GM19328 (cell line): ENCODE measurements at regions not wholly inside any gene's neighbourhood (a gene's known extent, or its start where the extent isn't known, plus 50 kb on each side); places are given as distances from the start of the nearest gene placed in this dataset.
"Not testable (repeated sequence)": the region's sequence is repeated elsewhere in the genome, so short reads cannot be mapped to it uniquely, and the experiment has no call there.

ENCODE experiments used
- ATAC-seq: cut with Tn5 transposase; IDR thresholded peaks from one replicate; pipeline ENCODE4 v1.9.1; 2021; ENCODE audit warnings: mild to moderate bottlenecking, moderate library complexity; ENCODE audit not compliant: unreplicated experiment

DNA sequence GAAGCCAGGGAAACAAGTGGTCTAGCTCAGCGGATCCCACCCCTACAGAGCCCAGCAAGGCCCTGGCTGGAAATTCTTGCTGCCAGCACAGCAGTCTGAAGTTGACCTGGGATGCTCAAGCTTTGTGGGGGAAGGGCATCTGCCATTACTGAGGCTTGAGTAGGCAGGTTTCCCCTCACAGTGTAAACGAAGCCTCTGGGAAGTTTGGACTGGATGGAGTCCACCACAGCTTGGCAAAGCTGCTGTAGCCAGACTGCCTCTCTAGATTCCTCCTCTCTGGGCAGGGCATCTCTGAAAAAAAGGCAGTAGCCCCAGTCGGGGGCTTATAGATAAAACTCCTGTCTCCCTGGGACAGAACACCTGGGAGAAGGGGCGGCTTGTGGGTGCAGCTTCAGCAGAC lies 365.9 kb upstream of the SALL1 start:
- not testable (repeated sequence) for ATAC-seq

DNA sequence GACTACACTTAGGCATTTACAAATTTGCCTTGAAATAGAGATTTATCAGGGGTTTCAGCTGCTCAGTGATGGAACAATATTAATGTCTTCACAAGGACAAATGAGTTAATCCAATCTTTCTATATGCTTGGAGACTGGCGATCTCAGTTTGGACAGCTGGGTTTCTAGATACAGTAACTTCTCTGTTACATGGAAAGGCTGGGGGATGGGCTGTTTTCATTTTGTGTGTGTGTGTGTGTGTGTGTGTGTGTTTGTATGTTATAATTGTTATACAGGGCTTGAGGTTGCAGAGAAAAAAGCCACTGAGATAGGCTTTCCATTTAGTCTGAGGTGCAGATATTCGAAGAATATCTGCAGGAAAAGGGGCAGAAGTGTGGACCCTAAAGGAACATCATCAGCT lies 359.3 kb upstream of the SALL1 start:
- no peak for ATAC-seq

DNA sequence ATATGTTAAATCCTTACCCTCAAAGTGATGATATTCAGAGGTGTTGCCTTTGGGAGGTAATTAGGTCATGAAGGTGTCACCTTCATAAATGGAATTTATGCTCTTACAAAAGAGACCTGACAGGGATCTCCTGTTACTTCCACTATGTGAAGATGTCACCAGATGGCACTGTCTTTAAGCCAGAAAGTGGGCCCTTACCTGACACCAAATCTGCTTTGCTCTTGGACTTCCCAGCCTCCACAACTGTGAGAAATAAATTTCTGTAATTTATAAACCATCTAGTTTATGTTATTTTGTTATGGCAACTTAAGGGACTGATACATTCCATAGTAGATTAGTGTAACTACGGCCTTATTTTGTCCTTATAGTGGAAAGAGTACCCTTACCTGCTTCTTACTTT lies 358.3 kb upstream of the SALL1 start:
- no peak for ATAC-seq

DNA sequence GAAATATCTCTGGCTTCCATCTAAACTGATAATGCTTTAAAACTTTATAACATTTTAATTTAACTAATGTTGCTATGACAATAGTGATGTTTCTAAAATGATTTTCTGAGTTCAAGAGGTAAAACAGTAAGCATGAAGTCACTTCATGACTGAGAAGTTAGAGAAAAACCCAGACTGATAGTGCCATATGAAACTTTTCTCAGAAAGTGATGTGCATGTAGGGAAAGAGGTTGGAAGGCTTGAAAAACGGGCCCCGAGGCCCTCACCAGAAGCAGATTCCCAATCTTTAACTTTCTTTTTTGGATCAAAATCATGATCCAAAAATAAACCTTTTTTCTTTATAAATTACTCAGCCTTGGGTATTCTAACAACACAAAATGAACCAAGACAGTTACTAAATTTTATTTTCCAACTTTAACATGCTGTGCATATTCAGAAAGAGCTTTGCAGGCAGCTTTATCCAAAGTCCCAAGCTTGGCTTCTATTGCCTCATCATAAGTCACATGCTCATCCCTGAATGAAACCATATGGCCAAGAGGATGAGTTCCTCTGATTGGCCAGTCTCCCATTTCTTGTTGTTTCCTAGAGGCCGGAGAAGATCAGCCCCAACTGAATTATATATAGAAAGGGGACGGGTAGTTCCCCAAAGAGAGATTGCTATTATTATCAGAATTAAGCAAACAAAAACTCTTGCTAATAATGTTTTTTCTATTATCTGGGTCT lies 357.6 kb upstream of the SALL1 start:
- ATAC-seq, result no peak

DNA sequence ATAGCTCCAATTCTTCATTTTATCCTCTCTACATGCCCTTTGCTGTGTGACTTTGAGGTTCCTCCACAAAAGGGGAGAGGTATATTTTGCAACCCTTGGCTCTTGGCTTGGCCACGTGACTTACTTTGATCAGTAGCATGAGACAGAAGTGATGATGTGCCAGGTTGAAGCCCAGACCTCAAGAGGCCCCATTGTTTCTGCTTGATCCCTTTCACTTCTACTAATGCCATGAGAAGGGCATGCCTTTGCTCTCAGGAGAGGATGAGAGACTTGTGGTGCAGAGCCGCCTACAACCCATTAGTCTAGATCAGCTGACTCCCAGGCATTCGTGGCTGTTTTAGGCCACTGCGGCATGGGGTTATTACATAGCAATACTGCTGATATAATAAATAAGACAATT lies 356.2 kb upstream of the SALL1 start:
- ATAC-seq, result no peak

DNA sequence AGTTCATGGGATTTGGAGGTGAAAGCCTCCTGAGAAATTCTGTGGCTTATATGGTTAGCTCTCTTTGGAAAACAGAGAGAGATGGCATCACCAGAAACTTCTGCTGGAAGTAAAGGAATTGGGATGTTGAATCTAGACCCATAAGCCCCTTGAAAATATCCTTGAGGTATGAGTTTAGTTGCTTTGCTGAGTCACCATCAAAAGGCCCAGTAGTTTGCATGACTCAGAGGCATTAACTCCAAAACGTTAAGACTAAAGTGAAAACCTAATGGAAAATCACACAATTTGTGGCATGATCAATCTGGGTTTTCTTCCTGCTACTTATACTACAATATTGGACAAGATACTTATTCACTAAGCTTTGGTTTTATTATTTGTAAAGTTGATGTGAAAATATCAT lies 349.2 kb upstream of the SALL1 start:
- no peak for ATAC-seq

DNA sequence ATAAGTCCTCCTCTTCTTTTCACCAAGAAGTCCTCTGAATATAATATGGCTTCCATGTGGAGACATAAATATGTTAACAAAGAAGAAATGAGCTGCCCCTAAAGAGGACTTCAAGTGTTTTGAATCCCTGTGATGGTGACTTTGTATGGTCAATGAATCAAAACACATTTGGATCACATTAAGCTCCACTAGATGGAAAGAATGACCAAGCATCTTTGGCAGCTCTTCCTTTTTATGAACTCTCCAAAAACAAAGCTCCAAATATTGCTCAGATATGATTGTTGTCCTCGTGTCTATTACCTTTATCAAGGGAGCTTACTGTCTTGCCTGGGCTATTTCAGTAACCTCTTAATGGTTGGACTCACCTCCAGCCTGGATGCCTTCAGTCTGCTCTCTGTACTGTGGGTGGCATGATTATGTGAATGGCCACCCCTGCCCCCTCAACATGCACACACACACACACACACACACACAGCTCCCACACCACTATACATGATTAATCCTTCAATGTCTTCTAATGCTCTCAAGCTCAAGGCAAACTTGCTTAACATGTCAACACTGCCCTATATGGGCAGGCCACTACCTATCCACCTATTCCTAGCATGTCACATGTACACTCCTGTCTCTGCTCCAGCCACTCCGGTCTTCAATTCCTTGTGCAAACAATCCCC lies 346.6 kb upstream of the SALL1 start:
- ATAC-seq, result no peak

DNA sequence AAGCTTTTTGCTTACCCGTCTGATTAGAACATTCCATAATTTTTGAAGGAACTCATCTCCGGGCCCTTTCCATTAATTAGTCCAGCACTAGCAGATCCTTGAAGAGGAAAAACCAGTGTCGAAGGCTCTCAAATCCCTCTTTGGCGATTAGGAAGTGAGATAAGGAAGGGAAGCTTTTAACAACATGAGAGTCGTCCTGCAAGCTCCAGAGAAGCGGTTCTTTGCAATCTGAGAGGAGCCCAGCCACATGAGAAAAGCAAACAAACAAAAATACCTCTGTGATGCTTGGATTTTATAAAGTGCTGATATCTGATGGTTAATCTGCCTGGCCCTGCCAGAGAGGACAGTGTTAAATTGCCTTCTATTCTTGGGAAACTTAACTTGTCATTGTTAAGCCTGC lies 339.8 kb upstream of the SALL1 start:
- ATAC-seq, result no peak

DNA sequence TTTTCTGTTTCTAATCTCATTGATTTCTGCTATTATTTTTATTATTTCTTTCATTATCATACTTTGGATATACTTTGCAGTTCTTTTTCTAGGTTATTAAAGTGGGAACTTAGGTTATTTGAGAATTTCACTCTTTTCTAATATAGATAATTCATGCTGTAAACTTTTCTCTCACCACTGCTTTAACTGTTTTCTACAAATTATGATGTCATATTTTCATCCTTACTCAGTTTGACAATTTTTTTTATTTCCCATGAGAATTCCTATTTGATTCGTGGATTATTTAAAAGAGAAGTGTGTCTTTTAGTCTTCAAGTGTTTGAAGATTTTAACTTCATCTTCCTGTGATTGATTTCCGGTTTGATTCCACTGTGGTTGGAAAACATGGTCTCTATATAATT lies 336.8 kb upstream of the SALL1 start:
- ATAC-seq, result no peak

DNA sequence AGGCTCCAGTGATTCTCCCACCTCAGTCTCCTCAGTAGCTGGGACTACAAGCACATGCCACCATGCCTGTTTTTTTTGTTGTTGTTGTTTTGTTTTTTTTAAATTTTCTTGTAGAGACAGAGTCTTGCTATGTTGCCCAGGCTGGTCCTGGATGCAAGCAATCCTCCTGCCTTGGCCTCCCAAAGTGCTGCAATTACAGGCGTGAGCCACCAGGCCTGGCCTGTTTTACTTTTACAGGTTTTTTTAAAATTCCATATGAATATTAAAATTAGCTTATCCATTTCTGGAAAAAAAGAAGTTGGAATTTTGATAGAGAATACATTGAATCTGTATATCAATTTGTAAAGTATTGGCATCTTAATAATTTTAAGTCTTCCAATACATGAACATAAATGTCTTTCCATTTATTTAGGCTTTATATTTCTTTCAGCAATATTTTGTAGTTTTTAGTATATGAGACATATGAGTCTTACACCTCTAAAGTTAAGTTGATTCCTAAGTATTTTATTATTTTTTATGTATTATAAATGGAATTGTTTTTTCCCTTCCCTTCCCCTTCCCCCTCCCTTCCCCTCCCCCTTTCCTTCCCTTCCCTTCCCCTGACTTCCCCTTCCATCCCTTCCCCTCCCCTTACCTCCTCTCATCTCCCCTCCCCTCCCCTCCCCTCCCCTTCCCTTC lies 323.5 kb upstream of the SALL1 start:
- ATAC-seq, result no peak

DNA sequence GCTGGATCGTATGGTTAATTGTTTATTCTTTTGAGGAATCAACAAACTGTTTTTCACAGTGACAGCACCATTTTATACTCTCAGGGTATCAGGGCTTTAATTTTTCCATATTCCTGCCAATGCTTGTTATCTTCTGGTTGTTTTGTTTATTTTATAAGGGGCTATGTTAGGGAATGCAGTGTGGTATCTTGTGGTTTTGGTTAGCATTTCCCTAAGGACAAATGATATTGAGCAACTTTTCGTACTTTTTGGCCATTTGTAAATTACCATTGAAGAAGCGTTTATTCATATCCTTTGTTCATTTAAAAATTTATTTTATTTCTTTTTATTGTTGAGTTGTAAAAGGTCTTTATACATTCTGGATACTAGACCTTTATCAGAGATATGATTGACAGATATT lies 322.0 kb upstream of the SALL1 start:
- ATAC-seq, result no peak

DNA sequence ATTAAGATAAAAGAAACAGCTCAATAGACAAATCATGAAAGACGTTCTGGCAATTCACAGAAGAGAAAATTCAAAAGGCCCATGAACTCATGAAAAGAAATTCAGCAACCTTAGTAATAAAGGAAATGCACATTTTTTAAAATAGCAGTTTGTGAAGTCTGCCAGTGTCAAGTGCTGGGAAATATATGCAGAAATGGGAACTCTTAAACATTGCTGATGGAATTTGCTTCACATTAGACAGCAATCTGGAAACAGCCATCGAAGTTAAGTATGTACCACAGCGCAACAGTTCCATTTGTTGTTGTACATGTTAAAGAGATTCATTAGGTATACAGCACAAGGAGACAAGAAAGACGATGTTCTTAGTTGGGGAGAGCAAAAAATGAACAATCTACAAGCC lies 319.4 kb upstream of the SALL1 start:
- ATAC-seq, result no peak

DNA sequence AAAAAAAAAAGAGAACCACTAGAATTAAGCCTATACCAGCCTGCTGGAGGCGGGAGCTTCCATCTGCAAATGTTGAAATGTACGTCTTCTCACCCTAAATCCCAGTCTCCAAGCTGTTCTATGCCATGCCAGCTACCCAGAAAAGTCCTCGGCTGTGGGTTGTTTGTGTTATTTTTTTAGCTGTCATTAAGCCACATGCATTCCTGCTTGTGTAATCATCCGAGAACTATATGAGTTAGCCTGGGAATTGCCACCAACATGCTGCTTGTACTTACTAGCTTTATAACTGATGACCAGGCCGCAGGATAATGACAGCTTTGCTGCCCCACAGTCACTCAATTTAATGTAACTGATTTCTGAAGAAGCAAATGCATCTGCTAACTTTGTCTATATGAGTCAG lies 313.9 kb upstream of the SALL1 start:
- ATAC-seq, result no peak

DNA sequence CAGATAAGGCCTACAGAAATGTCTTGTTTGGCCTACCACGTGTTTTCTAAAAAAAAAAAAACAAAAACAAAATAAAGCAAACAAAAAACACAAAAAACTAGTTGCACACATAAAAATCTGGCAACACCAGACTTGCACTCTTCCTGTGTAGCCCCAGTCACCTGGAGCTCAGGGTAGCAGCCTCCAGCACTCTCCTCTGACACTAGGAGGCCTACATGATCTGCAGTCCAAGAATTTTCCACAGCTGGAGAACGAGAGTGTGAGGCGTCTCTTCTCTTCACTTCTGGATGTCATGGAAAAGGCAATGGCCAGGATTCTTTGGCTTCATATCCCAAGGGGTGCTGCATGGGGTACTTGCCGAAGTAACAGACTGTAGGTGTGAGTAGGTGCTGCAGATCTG lies 310.2 kb upstream of the SALL1 start:
- ATAC-seq, result no peak

DNA sequence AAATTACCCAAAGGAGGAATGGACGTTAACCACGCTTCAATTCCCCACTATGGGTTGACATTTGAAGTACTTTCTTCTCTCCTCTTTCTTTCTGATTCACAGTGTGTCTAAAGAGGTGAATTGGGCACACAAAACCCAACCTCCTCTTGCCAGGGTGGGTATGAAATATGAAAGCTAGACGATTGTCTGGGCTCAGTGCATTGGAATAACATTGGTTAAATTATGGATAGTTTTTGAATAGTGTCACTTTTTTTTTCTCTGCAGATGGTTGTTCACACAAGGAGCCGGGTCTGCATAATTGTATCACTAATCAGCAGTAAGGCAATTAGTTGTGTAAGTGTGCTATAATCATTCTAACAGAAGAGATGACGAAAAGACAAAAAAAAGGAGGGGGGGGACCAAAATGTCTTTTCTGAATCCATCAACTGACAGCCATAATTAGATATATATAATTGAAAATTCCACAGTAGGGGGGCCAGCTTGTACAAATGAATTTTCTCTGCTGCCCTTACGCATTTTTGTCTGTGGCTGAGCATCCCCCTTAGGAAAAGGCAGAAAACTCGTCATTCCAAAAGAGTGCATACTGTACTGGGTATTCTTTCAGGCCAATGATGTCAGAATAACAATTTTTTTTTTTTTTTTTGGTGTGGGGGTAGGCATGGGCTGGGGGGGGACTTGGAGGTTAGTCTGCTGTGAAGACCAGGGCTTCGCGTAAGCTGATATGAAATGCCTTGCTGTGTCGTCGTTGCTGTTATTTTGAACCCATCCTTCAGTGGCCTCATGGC lies 307.5 kb upstream of the SALL1 start:
- no peak for ATAC-seq

DNA sequence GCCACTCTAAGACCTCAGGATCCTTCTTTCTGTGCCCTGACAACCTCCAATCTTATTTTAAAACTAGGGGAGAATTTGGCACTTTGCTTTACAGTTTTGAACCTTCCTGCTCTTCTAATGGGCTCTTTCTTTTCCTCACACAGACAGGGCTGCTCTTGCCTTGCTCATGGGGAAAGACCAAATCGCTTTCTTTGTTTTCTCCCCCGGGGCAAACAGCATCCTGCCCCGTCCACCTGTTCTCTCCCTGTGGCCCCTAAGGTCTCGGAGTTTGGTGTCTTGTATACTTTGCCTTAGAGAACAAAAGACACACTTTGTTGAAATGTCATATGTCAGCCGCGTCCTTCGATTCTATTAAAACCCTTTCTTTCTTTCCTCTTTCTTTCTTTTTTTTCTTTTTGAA lies 306.7 kb upstream of the SALL1 start:
- no peak for ATAC-seq

DNA sequence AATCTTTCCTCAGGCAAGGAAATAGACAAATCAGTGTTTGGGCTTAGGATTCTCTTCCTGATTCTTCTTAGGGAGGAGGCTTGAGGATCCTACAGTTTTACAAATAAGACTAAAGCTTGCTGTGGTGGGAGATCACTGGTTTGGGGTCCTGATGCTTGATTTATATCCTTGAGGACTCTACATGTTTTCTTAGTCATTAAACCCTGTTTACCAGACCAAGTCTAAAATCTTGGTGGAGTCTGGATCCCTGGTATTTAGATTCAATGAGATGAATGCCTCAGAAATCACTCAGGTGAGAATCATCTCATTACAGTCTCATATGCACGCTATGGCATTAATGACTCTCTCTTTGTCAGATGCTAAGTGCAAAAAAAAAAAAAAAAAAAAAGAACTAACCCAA lies 304.3 kb upstream of the SALL1 start:
- ATAC-seq, result no peak

DNA sequence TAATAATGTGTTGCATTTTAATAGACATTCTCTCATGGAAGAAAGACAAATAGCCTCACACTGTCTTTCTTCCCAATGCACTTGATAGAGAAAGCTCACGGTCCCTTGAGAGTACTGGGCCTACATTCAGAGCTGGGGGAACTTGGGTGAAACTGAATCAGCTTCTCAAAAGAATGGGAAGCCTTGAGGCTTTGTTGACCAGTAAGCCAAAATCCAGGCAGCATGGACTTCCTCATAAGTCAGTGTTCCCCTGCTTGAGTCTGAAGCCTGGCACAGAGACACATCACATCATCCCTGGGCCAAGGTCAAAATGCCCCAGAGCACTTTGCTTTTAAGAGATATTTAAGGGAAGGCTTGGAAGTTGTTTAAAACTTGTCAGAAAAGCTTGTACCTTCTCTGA lies 302.2 kb upstream of the SALL1 start:
- no peak for ATAC-seq

DNA sequence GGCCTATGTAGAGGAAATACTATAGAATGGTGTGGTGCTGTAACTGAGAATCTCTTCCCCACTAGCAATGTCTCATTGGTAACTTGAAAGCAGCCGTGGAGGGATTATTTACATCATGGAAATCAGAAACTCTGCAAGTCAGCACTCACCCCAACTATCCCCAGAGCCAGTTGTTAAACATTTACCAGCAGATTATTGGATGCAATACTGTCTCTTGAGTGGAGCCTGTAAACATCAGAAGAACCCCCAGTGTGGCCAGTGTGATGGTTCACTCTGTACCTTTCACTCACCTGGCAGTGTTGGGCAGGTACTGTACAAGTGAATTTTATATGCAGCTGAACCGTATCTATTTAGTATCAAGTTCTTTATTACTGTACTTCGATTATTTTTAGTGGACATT lies 299.8 kb upstream of the SALL1 start:
- no peak for ATAC-seq

DNA sequence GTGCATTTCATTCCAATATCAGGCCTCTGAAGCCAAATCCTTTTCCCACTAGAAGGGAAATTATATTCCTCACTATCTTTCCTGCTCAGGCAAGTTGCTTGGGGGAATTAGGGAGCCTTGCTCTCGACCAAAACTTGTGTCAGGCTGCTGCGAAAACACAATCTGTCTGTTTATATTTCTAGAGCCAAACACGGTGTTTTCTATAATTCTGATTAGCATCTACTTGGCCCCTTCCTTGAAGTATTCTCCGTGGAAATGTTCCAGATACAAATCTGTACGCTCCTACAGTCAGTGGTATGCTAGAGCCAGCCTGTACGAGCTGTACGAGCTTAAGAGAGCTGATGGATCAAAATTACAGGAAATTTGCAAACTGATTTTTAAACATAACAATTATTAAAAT lies 299.3 kb upstream of the SALL1 start:
- ATAC-seq, result no peak

DNA sequence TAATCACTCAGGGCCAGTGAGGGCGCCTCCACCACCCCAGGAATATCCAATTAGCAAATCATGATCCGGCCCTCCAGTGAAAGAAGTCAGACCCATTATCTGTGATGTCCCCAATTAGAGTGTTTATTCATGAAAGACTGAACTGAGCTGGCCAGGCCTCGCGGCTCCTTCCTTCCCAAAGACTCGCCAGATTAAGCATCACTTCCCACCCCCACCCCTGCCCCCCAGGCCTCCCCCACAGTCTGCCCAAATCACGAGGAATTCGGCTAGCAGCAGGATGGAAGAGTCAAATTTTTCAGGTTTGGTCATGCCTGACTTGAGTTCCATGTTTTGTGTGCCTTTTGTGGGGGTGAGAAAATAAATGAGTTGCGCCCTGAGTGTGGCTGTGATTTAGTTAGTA lies 298.4 kb upstream of the SALL1 start:
- ATAC-seq, result no peak

DNA sequence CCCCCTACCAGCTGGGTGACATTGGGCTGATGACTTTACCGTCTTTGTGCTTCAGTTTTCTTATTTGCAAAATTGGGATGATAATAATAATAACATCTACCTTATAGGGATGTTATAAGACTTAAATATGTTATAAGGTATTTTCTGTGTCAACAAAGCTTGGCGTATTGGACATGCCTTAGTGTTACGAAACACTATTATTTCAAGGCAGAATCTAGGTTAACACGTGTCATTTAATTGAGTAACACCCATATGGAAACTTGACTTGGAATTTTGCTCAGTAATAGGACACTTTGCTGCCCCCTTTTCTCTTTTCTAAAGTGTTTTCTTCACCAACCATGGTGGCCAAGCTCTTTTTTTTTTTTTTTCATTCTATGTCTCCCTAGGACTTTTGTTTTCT lies 294.2 kb upstream of the SALL1 start:
- ATAC-seq, result no peak
